ENCODE measurements at regions not wholly inside any gene's neighbourhood (a gene's known extent, or its start where the extent isn't known, plus 50 kb on each side); places are given as distances from the start of the nearest gene placed in this dataset.
"Not testable (repeated sequence)": the region's sequence is repeated elsewhere in the genome, so short reads cannot be mapped to it uniquely, and the experiment has no call there.

- TF ChIP-seq CTCF, POLR2A (IDR thresholded peaks at IDR 0.05): not testable (repeated sequence)
These were observed 1418.5 kb upstream of the PCDH10 start for GRCh38 chr4:131730574-131730973.

Measured in right lobe of liver (tissue), 4 donors.